ENCODE measurements at regions not wholly inside any gene's neighbourhood (a gene's known extent, or its start where the extent isn't known, plus 50 kb on each side); places are given as distances from the start of the nearest gene placed in this dataset.

DNA sequence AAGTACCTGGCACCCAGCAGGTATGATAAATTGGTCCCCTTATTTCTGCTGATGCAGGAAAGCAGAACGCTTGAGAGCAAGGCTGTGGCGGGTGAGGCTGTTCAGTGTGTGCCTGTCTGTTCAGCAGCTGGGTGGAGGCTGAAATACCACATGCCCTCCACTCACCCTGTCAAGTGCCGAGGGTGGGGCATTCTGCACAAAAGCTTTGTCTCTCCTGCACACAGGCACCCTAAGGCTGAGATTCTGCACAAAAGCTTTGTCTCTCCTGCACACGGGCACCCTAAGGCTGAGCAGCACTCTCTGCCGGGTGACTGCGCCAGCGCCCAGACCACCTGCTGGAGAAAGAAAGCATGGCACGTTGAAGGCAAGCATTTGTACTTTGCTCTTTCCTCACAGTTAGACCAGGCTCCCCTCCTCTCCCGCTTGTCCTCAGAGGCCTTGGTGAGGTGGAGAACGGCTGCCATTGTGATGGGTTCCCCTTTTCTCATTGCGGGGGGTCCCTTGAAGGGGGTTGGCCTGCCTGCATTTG, 97.5 kb downstream of the BDH1 start:
- CTCF ChIA-PET (ENCODE audit: partially characterized antibody) = interaction anchor here (0.9 to 3.0 kb wide), 12 partner anchors 9 to 254 kb away, joined by 3 to 8 read pairs (median 4); no protein-coding TSS in a partner anchor
- 57% methylated on average over 11 of the region's 11 CpGs; no CpG with 5 or more reads in 1 of the 2 experiments for WGBS, 2 experiments (ENCODE audit: extremely low coverage in 1 of 2, insufficient coverage in 1 of 2, insufficient read length in 1 of 2, insufficient replicate concordance in 2 of 2, low coverage in 1 of 2, low lambda C conversion rate in 2 of 2, missing lambda C conversion rate in 1 of 2)

More for the DNA sequence above, 97.5 kb downstream of the BDH1 start:
- Histone ChIP-seq H3K36me3 (ENCODE audit: control insufficient read depth in 2 of 4, insufficient read depth in 4 of 4, low read length in 3 of 4) (no peaks in the 10 kb centered on the region), H2BK20ac (ENCODE audit: low read length) (no peak overlapping the region), H3K14ac (ENCODE audit: insufficient read length) (no peak overlapping the region), H2BK12ac (ENCODE audit: low read depth, low read length) (no peak overlapping the region; the same call in 1 of the 2 replicates), H3K56ac (replicated peaks; ENCODE audit: insufficient read length, low read depth, low read length) (no peak overlapping the region), H3K4ac (replicated peaks; ENCODE audit: insufficient read length, low read depth, low read length) (no peak overlapping the region), H3K4me1 (replicated peaks in 1 of 4; ENCODE audit: control insufficient read depth in 3 of 4, insufficient read depth in 4 of 4, low read length in 3 of 4) (peaks cover 0 to 9% (median 1%) of the 10 kb centered on the region in 4 experiments; a peak in 3 of 7 replicates), H3K9me3 (ENCODE audit: insufficient read depth in 2 of 2, low read depth in 1 of 2, low read length in 1 of 2) (no peaks in the 10 kb centered on the region), H4K20me1 (replicated peaks in 1 of 2; ENCODE audit: control insufficient read depth in 1 of 2, insufficient read depth in 2 of 2, low read length in 2 of 2) (no peaks in the 10 kb centered on the region), H3K79me2 (ENCODE audit: control insufficient read depth in 1 of 2, insufficient read depth in 2 of 2, low read length in 2 of 2) (no peaks in the 10 kb centered on the region), H2AFZ (ENCODE audit: low read length) (no peak overlapping the region), H2BK120ac (replicated peaks; ENCODE audit: low read depth, low read length) (no peak overlapping the region), H3K9ac (replicated peaks in 1 of 4; ENCODE audit: extremely low read depth in 1 of 4, low read depth in 3 of 4, low read length in 3 of 4) (no peak overlapping the region), H4K91ac (replicated peaks; ENCODE audit: insufficient read length, low read length) (no peak overlapping the region), H3K4me3 (ENCODE audit: extremely low read depth in 1 of 4, insufficient read depth in 2 of 4, low read depth in 3 of 4, low read length in 4 of 4) (no peak overlapping the region), H3K27ac (ENCODE audit: low read depth, low read length) (no peak overlapping the region), H3K23me2 (ENCODE audit: low read depth, low read length) (peaks cover 14% of the 10 kb centered on the region), H2AK5ac (ENCODE audit: low read depth, low read length) (no peak overlapping the region), H4K5ac (ENCODE audit: insufficient read length, low read depth, low read length) (no peak overlapping the region), H3K79me1 (ENCODE audit: low read depth, low read length) (no peaks in the 10 kb centered on the region), H3K18ac (ENCODE audit: extremely low read depth, low read length) (no peak overlapping the region), H3K27me3 (replicated peaks in 1 of 4; ENCODE audit: control insufficient read depth in 3 of 4, extremely low read depth in 1 of 4, insufficient read depth in 3 of 4, low read length in 3 of 4) (peaks cover 0 to 11% (median 8%) of the 10 kb centered on the region in 4 experiments; a peak in 5 of 7 replicates), H2BK5ac (ENCODE audit: low read depth, low read length) (no peak overlapping the region), H2BK15ac (ENCODE audit: low read length) (no peak overlapping the region), H3K23ac (ENCODE audit: insufficient read length) (no peak overlapping the region), H3K4me2 (ENCODE audit: insufficient read depth in 1 of 2, low read depth in 2 of 2, low read length in 2 of 2) (no peak overlapping the region), H4K8ac (ENCODE audit: extremely low read depth, insufficient read depth, low read length) (no peak overlapping the region; the same call in 1 of the 2 replicates)
- no peak for DNase-seq (ENCODE audit: low read depth in 1 of 2, low spot score in 2 of 2)
- no peak for FAIRE-seq
- POLR2A ChIA-PET (ENCODE audit: partially characterized antibody) = interaction anchor here (1.7 kb wide), 1 partner anchor 9 kb away, joined by 5 read pairs; no protein-coding TSS in a partner anchor
- TF ChIP-seq RFX5 (IDR thresholded peaks at IDR 0.05; ENCODE audit: borderline replicate concordance, low read depth, low read length) = no peak
- TF ChIP-seq RBBP5 (IDR thresholded peaks at IDR 0.05; ENCODE audit: borderline replicate concordance, low read depth, low read length) = no peak
- TF ChIP-seq RAD21 (IDR thresholded peaks at IDR 0.05 in 1 of 2, conservative IDR thresholded peaks at IDR 0.05 in 1 of 2; ENCODE audit: low read depth in 2 of 2, low read length in 2 of 2) = peak; percentile 44 to 51
- no peak for TF ChIP-seq BACH1 (IDR thresholded peaks at IDR 0.05; ENCODE audit: low read length)
- TF ChIP-seq POLR2AphosphoS5 (IDR thresholded peaks at IDR 0.05; ENCODE audit: low read depth, low read length) = no peak
- TF ChIP-seq, protein P1, sequence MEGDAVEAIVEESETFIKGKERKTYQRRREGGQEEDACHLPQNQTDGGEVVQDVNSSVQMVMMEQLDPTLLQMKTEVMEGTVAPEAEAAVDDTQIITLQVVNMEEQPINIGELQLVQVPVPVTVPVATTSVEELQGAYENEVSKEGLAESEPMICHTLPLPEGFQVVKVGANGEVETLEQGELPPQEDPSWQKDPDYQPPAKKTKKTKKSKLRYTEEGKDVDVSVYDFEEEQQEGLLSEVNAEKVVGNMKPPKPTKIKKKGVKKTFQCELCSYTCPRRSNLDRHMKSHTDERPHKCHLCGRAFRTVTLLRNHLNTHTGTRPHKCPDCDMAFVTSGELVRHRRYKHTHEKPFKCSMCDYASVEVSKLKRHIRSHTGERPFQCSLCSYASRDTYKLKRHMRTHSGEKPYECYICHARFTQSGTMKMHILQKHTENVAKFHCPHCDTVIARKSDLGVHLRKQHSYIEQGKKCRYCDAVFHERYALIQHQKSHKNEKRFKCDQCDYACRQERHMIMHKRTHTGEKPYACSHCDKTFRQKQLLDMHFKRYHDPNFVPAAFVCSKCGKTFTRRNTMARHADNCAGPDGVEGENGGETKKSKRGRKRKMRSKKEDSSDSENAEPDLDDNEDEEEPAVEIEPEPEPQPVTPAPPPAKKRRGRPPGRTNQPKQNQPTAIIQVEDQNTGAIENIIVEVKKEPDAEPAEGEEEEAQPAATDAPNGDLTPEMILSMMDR (IDR thresholded peaks at IDR 0.05; ENCODE audit: control extremely low read depth in 1 of 3, insufficient read depth in 1 of 3, low read depth in 1 of 3, low read length in 3 of 3) = peak; percentile 42 to 66 (median 64); a peak in 3 of 4 replicates

Measured in H1 (cell line).